ENCODE measurements at regions not wholly inside any gene's neighbourhood (a gene's known extent, or its start where the extent isn't known, plus 50 kb on each side); places are given as distances from the start of the nearest gene placed in this dataset.

DNA sequence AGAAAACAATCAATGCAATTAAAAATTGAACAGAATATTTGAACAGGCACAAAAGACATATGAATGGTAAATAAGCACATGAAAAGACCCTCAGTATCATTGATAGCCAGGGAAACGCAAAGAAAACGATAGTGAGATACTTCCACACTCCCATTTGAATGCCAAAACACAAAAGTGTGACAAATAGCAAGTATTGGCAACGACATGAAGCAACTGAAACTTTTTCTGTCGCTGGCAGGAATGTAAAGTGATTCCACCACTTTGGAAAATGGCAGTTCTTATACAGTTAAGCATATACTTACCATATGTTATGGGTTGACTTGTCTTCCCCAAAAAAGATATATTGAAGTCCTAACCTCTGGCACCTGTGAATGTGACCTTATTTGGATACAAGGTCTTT is 62.9 kb upstream of the NAV2 start:
- no peak for TF ChIP-seq CTCF (IDR thresholded peaks at IDR 0.05)
- TF ChIP-seq POLR2AphosphoS5 (IDR thresholded peaks at IDR 0.05) = no peak
- no peak for TF ChIP-seq POLR2A (IDR thresholded peaks at IDR 0.05)

Measured in prostate gland (tissue), 2 donors.